Astrocyte (in vitro differentiated cells and primary cell): ENCODE measurements at regions not wholly inside any gene's neighbourhood (a gene's known extent, or its start where the extent isn't known, plus 50 kb on each side); places are given as distances from the start of the nearest gene placed in this dataset.

Experiments
- DNase-seq: peaks from one replicate; pipeline ENCODE4 v3.0.0-alpha.2; 2010; ENCODE audit warnings: low read depth
- FAIRE-seq: peaks from 2 replicates; lab custom pipeline; 2011; peaks lifted over from hg19 to GRCh38; lab: Jason Lieb, UNC
- H2AFZ ChIP-seq: 2 replicates; pipeline ENCODE4 v1.6.0; 2012; ENCODE audit warnings: low read depth, low read length, inconsistent platforms
- H3K27ac ChIP-seq: 2 replicates; pipeline ENCODE4 v1.5.1; 2011; ENCODE audit warnings: low read depth, low read length, inconsistent platforms
- H3K27me3 ChIP-seq: 2 replicates; pipeline ENCODE4 v1.6.0; 2011; ENCODE audit warnings: low read length, inconsistent platforms; ENCODE audit not compliant: insufficient read depth
- H3K36me3 ChIP-seq: 2 replicates; pipeline ENCODE4 v1.5.1; 2011; ENCODE audit warnings: low read length, inconsistent platforms; ENCODE audit not compliant: insufficient read depth
- H3K4me1 ChIP-seq: 2 replicates; pipeline ENCODE4 v1.5.1; 2011; ENCODE audit warnings: low read length, inconsistent platforms; ENCODE audit not compliant: insufficient read depth
- H3K4me2 ChIP-seq: 2 replicates; pipeline ENCODE4 v1.6.0; 2012; ENCODE audit warnings: low read length, inconsistent platforms
- H3K4me3 ChIP-seq: 2 replicates; pipeline ENCODE4 v1.5.1; 2011; ENCODE audit warnings: low read depth, mild to moderate bottlenecking, low read length, inconsistent platforms; ENCODE audit not compliant: insufficient read depth
- H3K79me2 ChIP-seq: 2 replicates; pipeline ENCODE4 v1.6.0; 2012; ENCODE audit warnings: mild to moderate bottlenecking, low read length, inconsistent platforms; ENCODE audit not compliant: insufficient read depth
- H3K9ac ChIP-seq: 2 replicates; pipeline ENCODE4 v1.6.0; 2012; ENCODE audit warnings: mild to moderate bottlenecking, low read length, inconsistent platforms
- H3K9me3 ChIP-seq: 2 replicates; pipeline ENCODE4 v1.5.1; 2012; ENCODE audit warnings: low read depth, mild to moderate bottlenecking, low read length, inconsistent platforms; ENCODE audit not compliant: insufficient read depth
- H4K20me1 ChIP-seq: 2 replicates; pipeline ENCODE4 v1.6.0; 2012; ENCODE audit warnings: low read length, inconsistent platforms; ENCODE audit not compliant: insufficient read depth
- H3K27ac Mint-ChIP-seq: one replicate; pipeline ENCODE4 v1.8.0; 2021; ENCODE audit warnings: mild to moderate bottlenecking, mixed read lengths; ENCODE audit not compliant: unreplicated experiment
- H3K27me3 Mint-ChIP-seq: one replicate; pipeline ENCODE4 v1.8.0; 2021; ENCODE audit warnings: low read depth, mixed read lengths; ENCODE audit not compliant: unreplicated experiment
- H3K36me3 Mint-ChIP-seq: one replicate; pipeline ENCODE4 v1.8.0; 2021; ENCODE audit warnings: low read depth, mixed read lengths; ENCODE audit not compliant: unreplicated experiment
- H3K4me1 Mint-ChIP-seq: one replicate; pipeline ENCODE4 v1.8.0; 2021; ENCODE audit warnings: low read depth, mixed read lengths; ENCODE audit not compliant: unreplicated experiment
- H3K4me3 Mint-ChIP-seq: one replicate; pipeline ENCODE4 v1.8.0; 2021; ENCODE audit warnings: mild to moderate bottlenecking, moderate library complexity, mixed read lengths; ENCODE audit not compliant: unreplicated experiment
- H3K9me3 Mint-ChIP-seq: one replicate; pipeline ENCODE4 v1.8.0; 2021; ENCODE audit warnings: mild to moderate bottlenecking, mixed read lengths; ENCODE audit not compliant: unreplicated experiment
- EZH2 ChIP-seq: IDR thresholded peaks from 2 replicates; pipeline ENCODE4 v1.6.1; 2012; ENCODE audit warnings: mild to moderate bottlenecking, low read length, inconsistent platforms; ENCODE audit not compliant: insufficient read depth
- TF ChIP-seq, protein P1 (sequence below): IDR thresholded peaks from 2 replicates; pipeline ENCODE4 v1.5.1; 2011; ENCODE audit warnings: low read depth, mild to moderate bottlenecking, inconsistent platforms, low read length, moderate library complexity; ENCODE audit not compliant: insufficient read depth

DNA sequence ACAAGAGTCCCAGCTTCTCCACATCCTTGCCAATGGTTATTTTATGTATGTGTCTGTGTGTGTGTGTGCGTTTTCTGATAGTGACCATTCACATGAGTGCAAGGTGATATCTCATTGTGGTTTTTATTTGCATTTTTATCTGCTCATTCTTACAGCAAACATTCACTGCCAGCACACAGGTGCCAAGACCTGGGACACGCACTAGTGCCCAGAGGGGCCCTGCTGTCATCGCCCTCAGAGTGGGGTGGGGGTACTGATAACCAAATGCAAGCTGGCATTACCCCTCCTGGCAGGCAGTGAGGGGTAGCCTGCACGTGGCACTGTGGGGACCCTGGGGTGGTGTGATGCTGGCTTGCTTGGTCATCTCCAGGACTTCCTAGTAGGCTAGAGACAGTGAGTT lies 285.4 kb downstream of the LPIN1 start:
- FAIRE-seq, result no peak
- no peak for DNase-seq
- H3K79me2 ChIP-seq, result no peaks in the 10 kb centered on the region
- no peak overlapping the region for H3K4me2 ChIP-seq
- Mint-ChIP-seq H3K27ac (no peak overlapping the region), H3K9me3 (peaks cover 5% of the 10 kb centered on the region), H3K27me3 (no peaks in the 10 kb centered on the region), H3K4me1 (peaks cover 12% of the 10 kb centered on the region), H3K36me3 (peaks cover 2% of the 10 kb centered on the region), H3K4me3 (no peak overlapping the region)
- no peaks in the 10 kb centered on the region for H4K20me1 ChIP-seq
- H2AFZ ChIP-seq, result no peak overlapping the region
- H3K9ac ChIP-seq, result no peak overlapping the region
- H3K4me3 ChIP-seq, result no peak overlapping the region
- peaks cover 4% of the 10 kb centered on the region for H3K4me1 ChIP-seq
- no peaks in the 10 kb centered on the region for H3K27me3 ChIP-seq
- TF ChIP-seq, protein P1, sequence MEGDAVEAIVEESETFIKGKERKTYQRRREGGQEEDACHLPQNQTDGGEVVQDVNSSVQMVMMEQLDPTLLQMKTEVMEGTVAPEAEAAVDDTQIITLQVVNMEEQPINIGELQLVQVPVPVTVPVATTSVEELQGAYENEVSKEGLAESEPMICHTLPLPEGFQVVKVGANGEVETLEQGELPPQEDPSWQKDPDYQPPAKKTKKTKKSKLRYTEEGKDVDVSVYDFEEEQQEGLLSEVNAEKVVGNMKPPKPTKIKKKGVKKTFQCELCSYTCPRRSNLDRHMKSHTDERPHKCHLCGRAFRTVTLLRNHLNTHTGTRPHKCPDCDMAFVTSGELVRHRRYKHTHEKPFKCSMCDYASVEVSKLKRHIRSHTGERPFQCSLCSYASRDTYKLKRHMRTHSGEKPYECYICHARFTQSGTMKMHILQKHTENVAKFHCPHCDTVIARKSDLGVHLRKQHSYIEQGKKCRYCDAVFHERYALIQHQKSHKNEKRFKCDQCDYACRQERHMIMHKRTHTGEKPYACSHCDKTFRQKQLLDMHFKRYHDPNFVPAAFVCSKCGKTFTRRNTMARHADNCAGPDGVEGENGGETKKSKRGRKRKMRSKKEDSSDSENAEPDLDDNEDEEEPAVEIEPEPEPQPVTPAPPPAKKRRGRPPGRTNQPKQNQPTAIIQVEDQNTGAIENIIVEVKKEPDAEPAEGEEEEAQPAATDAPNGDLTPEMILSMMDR, result no peak
- no peak for TF ChIP-seq EZH2
- H3K36me3 ChIP-seq, result no peaks in the 10 kb centered on the region
- no peaks in the 10 kb centered on the region for H3K9me3 ChIP-seq
- H3K27ac ChIP-seq, result no peak overlapping the region

DNA sequence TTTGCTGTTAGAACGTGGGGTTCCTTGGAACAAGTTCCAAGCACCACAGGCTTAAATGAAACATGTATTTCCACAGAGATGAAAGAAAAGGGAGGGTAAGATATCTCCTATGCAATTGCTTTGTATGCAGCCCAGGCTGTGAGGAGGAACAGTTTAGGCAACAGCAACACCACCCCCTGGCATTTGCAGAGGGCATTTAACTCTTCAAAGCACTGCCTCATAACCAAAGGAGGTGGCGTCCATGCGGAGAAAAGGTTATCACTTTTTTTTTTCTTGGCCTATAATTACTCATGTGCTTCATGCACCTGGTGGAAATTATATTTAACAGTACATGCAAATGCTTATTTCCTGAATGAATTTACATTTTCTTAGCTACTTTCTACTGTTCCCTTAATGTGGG lies 286.0 kb downstream of the LPIN1 start:
- no peak overlapping the region for H3K4me3 Mint-ChIP-seq
- Histone ChIP-seq H3K36me3 (no peaks in the 10 kb centered on the region), H3K9me3 (no peaks in the 10 kb centered on the region), H3K9ac (no peak overlapping the region), H3K79me2 (no peaks in the 10 kb centered on the region), H2AFZ (no peak overlapping the region), H3K27me3 (no peaks in the 10 kb centered on the region), H3K4me2 (no peak overlapping the region), H3K4me1 (peaks cover 4% of the 10 kb centered on the region), H3K4me3 (no peak overlapping the region), H4K20me1 (no peaks in the 10 kb centered on the region), H3K27ac (no peak overlapping the region)
- TF ChIP-seq EZH2, result no peak
- TF ChIP-seq, protein P1, result no peak
- no peak overlapping the region for H3K27ac Mint-ChIP-seq
- DNase-seq, result no peak
- peaks cover 5% of the 10 kb centered on the region for H3K36me3 Mint-ChIP-seq
- peaks cover 2% of the 10 kb centered on the region for H3K27me3 Mint-ChIP-seq
- peaks cover 7% of the 10 kb centered on the region for H3K9me3 Mint-ChIP-seq
- FAIRE-seq, result no peak
- peaks cover 12% of the 10 kb centered on the region for H3K4me1 Mint-ChIP-seq

DNA sequence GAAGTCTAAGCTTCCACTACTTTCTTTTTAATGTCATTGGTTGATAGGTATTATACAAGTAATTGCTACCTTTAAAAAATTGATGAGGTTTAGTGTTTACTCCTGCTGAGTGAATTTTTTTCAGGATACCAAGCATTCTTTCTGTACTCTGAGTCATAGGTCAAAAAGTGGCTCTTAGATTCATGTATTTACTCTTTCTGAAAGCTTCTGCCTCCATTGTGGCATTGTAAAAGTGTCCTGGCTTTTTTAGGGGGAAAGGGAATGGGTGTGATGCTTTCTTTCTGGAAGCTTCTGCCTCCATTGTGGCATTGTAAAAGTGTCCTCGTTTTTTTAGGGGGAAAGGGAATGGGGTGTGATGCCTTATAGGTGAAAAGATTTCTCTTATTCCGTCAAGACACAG lies 286.5 kb downstream of the LPIN1 start:
- H3K36me3 ChIP-seq, result no peaks in the 10 kb centered on the region
- DNase-seq (peak; percentile 46), FAIRE-seq (no peak)
- TF ChIP-seq, protein P1, result no peak
- TF ChIP-seq EZH2, result no peak
- H3K9me3 Mint-ChIP-seq, result peaks cover 11% of the 10 kb centered on the region
- no peaks in the 10 kb centered on the region for H4K20me1 ChIP-seq
- no peaks in the 10 kb centered on the region for H3K79me2 ChIP-seq
- H3K4me1 ChIP-seq, result peaks cover 4% of the 10 kb centered on the region
- peaks cover 12% of the 10 kb centered on the region for H3K4me1 Mint-ChIP-seq
- no peaks in the 10 kb centered on the region for H3K9me3 ChIP-seq
- no peak overlapping the region for H3K4me3 ChIP-seq
- H3K4me3 Mint-ChIP-seq, result no peak overlapping the region
- no peaks in the 10 kb centered on the region for H3K27me3 ChIP-seq
- H3K27ac Mint-ChIP-seq, result no peak overlapping the region
- no peak overlapping the region for H3K9ac ChIP-seq
- H3K36me3 Mint-ChIP-seq, result peaks cover 5% of the 10 kb centered on the region
- H3K27me3 Mint-ChIP-seq, result peaks cover 2% of the 10 kb centered on the region
- peak overlapping the region; percentile 5 for H3K4me2 ChIP-seq
- no peak overlapping the region for H3K27ac ChIP-seq
- H2AFZ ChIP-seq, result no peak overlapping the region
